ENCODE measurements at regions not wholly inside any gene's neighbourhood (a gene's known extent, or its start where the extent isn't known, plus 50 kb on each side); places are given as distances from the start of the nearest gene placed in this dataset.

DNA sequence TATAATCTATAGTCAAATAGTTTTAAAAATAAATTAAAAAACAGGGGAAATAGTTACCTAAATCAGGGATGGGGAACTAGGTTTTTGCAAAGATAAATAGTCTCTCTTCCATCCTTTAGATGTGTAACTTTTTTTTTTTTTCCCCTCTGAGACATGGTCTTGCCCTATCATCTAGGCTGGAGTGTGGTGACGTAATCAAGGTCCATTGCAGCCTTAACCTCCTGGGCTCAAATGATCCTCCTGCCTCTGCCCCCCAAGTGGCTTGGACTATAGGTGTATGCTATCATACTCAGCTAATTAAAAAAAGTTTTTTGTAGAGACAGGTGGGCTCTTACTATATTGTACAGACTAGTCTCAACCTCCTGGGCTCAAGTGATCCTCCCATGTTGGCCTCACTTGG, 316.5 kb downstream of the CCDC85A start:
- no peak overlapping the region for H3T11ph ChIP-seq (ENCODE audit: low read length)
- H3K56ac ChIP-seq (ENCODE audit: insufficient read length, low read depth, low read length) = no peak overlapping the region
- no peak overlapping the region for H3K18ac ChIP-seq (ENCODE audit: insufficient read length, low read depth, low read length)
- no peak overlapping the region for H3K23ac ChIP-seq (ENCODE audit: insufficient read length, low read depth, low read length)
- H3K9me3 Mint-ChIP-seq = peaks cover 22 to 24% of the 10 kb centered on the region in 2 experiments
- H2AFZ ChIP-seq (ENCODE audit: low read length) = no peak overlapping the region
- no peak for TF ChIP-seq CTCF (conservative IDR thresholded peaks at IDR 0.05)
- no CpG with 5 or more reads among the region's 1 CpG for WGBS (ENCODE audit: extremely low coverage, insufficient read length, low lambda C conversion rate)
- no peak overlapping the region for H2AK5ac ChIP-seq (ENCODE audit: insufficient read length, low read length)
- H2BK20ac ChIP-seq (ENCODE audit: low read depth, low read length, poor library complexity, severe bottlenecking) = no peak overlapping the region
- H3K36me3 Mint-ChIP-seq (ENCODE audit: insufficient read depth in 1 of 3, low read depth in 3 of 3) = peaks cover 0 to 22% (median 0%) of the 10 kb centered on the region in 3 experiments; a peak in 3 of 7 replicates
- H4K5ac ChIP-seq (ENCODE audit: insufficient read length, low read depth, low read length) = no peak overlapping the region
- no peak overlapping the region for H3K14ac ChIP-seq (ENCODE audit: insufficient read depth, low read length)
- no peak overlapping the region for H2BK5ac ChIP-seq (ENCODE audit: insufficient read length, low read length)
- no peak overlapping the region for H3K4me3 Mint-ChIP-seq
- no peaks in the 10 kb centered on the region for H4K20me1 ChIP-seq (ENCODE audit: control insufficient read depth, insufficient read depth, insufficient read length)
- H3K23me2 ChIP-seq (ENCODE audit: insufficient read length, low read depth, low read length, poor library complexity, severe bottlenecking) = no peaks in the 10 kb centered on the region
- H4K8ac ChIP-seq (replicated peaks; ENCODE audit: insufficient read length, low read depth, low read length) = no peak overlapping the region
- H3K4me2 ChIP-seq (ENCODE audit: insufficient read depth, insufficient read length, low read length) = no peak overlapping the region
- no peaks in the 10 kb centered on the region for H3K79me1 ChIP-seq (ENCODE audit: insufficient read depth, low read depth, low read length, poor library complexity, severe bottlenecking)
- no peak overlapping the region for H3K27ac ChIP-seq (ENCODE audit: insufficient read length, low read depth, low read length)
- no peaks in the 10 kb centered on the region for H3K27me3 ChIP-seq (ENCODE audit: insufficient read depth, low read length)
- H3K27me3 Mint-ChIP-seq (ENCODE audit: low read depth) = no peaks in the 10 kb centered on the region
- peaks cover 0 to 3% of the 10 kb centered on the region in 2 experiments; a peak in 2 of 4 replicates for H3K4me1 Mint-ChIP-seq
- no peaks in the 10 kb centered on the region for H3K79me2 ChIP-seq (ENCODE audit: insufficient read depth, low read length)
- H3K27ac Mint-ChIP-seq = no peak overlapping the region
- H2BK15ac ChIP-seq (ENCODE audit: low read depth, low read length) = no peak overlapping the region
- H2BK120ac ChIP-seq (ENCODE audit: low read depth, low read length, poor library complexity, severe bottlenecking) = no peak overlapping the region
- H3K9ac ChIP-seq (ENCODE audit: extremely low read depth, insufficient read length, low read length) = no peak overlapping the region
- no peak for DNase-seq
- no peak overlapping the region for H2BK12ac ChIP-seq (ENCODE audit: insufficient read length, low read depth, low read length)
- H4K91ac ChIP-seq (ENCODE audit: insufficient read length, low read depth, low read length) = no peak overlapping the region
- no peak overlapping the region for H3K4ac ChIP-seq (ENCODE audit: low read depth, low read length)
- no peaks in the 10 kb centered on the region for H3K9me3 ChIP-seq (ENCODE audit: control insufficient read depth, low read depth, low read length)
- H3K4me1 ChIP-seq (ENCODE audit: insufficient read depth, low read length) = no peaks in the 10 kb centered on the region

Measured in H9 (cell line).